Activated naive CD4-positive, alpha-beta T cell treated with anti-CD3 and anti-CD28 coated beads, Interleukin-2, amount 10 ng/mL, durations not matched to agents 7 days and 5 days (primary cell): ENCODE measurements at regions not wholly inside any gene's neighbourhood (a gene's known extent, or its start where the extent isn't known, plus 50 kb on each side); places are given as distances from the start of the nearest gene placed in this dataset.
"Not testable (repeated sequence)": the region's sequence is repeated elsewhere in the genome, so short reads cannot be mapped to it uniquely, and the experiment has no call there.

Experiments used
- CTCF ChIA-PET: fragments of 350-600 bp; sonication (Branson Sonifier 250); formaldehyde crosslinking; loops from one replicate; lab custom pipeline; 2021; ENCODE audit warnings: antibody characterized with exemption; lab: Charles Lee
- DNase-seq: peaks from one replicate; pipeline ENCODE4 v3.0.0-alpha.2; 2020
- H3K27ac Mint-ChIP-seq: one replicate; pipeline ENCODE4 v1.8.0; 2021; ENCODE audit warnings: mild to moderate bottlenecking, moderate library complexity, mixed read lengths
- H3K27me3 Mint-ChIP-seq: one replicate; pipeline ENCODE4 v1.8.0; 2021; ENCODE audit warnings: mild to moderate bottlenecking, mixed read lengths
- H3K36me3 Mint-ChIP-seq: one replicate; pipeline ENCODE4 v1.8.0; 2021; ENCODE audit warnings: mixed read lengths
- H3K4me1 Mint-ChIP-seq: one replicate; pipeline ENCODE4 v1.8.0; 2021; ENCODE audit warnings: mixed read lengths
- H3K4me3 Mint-ChIP-seq: one replicate; pipeline ENCODE4 v1.8.0; 2021; ENCODE audit warnings: mild to moderate bottlenecking, moderate library complexity, mixed read lengths
- H3K9me3 Mint-ChIP-seq: one replicate; pipeline ENCODE4 v1.8.0; 2021; ENCODE audit warnings: mixed read lengths

DNA sequence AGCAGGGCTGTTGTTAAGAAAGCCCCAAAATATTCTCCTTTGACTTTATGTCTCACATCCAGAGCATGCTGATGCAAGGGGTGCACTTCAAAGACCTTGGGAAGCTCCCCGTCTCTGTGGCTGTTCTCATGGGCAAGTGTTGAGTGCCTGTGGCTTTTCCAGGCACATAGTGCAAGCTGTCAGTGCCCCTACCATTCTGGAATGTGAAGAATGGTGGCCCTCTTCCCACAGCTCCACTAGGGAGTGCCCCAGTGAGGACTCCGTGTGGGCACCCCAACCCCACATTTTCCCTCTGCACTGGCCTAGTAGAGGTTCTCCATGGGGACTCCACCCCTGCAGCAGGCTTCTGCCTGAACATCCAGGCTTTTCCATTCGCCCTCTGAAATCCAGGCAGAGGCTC, 673.7 kb downstream of the HTR1B start:
- no peak overlapping the region for H3K4me3 Mint-ChIP-seq
- no peak for DNase-seq
- no peaks in the 10 kb centered on the region for H3K27me3 Mint-ChIP-seq
- H3K4me1 Mint-ChIP-seq = no peaks in the 10 kb centered on the region
- peaks cover 2% of the 10 kb centered on the region for H3K9me3 Mint-ChIP-seq
- H3K27ac Mint-ChIP-seq = no peak overlapping the region
- CTCF ChIA-PET = no interaction called here
- H3K36me3 Mint-ChIP-seq = no peaks in the 10 kb centered on the region

DNA sequence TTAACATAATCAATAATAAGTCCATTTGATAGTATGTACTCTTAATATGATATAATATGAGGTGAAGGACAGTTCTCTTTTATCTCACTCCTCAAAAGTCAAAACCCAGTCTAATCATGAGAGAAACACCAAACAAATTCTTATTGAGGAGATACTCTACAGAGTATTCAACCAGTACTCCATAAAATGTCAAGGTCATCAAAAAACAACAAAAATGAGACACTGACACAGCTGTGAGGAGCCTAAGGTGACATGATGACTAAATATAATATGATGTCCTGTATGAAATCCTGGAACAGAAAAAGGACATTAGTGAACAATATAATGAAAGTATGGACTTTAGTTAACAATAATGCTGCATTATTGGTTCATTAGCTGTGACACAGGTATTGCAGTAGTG, 675.1 kb downstream of the HTR1B start:
- H3K4me3 Mint-ChIP-seq = no peak overlapping the region
- no peaks in the 10 kb centered on the region for H3K36me3 Mint-ChIP-seq
- no peak for DNase-seq
- H3K27me3 Mint-ChIP-seq = no peaks in the 10 kb centered on the region
- H3K4me1 Mint-ChIP-seq = no peaks in the 10 kb centered on the region
- CTCF ChIA-PET = no interaction called here
- no peak overlapping the region for H3K27ac Mint-ChIP-seq
- peaks cover 2% of the 10 kb centered on the region for H3K9me3 Mint-ChIP-seq

DNA sequence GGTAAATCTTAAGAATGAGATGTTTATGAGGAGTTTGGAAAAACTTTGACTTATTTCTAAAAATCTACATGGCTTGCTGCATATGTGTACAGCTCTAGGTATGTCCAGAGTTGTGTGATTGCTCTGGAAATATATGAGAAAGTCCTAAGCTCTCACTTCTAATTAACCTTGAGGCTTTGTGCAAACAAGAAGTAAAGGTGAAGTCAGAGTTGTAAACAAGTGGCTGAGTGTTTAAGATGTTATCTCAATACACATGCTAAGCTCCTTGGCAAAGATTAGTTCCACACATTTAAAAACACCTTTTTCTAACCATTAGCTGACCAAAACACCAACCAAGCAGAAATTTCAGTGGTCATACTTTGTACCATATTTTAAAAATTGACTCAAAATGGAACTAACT, 684.2 kb downstream of the HTR1B start:
- peaks cover 1% of the 10 kb centered on the region for H3K9me3 Mint-ChIP-seq

DNA sequence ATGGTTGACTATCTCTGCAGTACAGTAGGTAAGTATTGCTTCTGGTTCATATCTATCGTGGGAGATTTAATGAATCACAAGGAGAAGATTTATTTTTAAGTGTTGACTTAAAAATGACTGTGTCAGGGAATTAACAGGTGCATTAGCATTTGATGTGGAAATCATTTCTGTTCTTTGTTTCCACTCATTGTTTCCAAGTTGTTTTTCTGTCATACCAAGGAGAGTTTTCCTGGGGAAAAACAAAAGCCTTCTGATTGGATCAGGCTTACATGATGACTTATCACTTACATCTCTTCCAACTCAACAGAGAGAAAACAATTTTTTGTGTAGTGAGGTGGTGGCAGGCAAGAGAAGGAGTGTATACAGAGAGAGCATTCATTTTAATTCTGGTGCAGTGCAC, 686.4 kb downstream of the HTR1B start:
- Mint-ChIP-seq H3K27me3 (no peaks in the 10 kb centered on the region), H3K36me3 (no peaks in the 10 kb centered on the region), H3K4me1 (no peaks in the 10 kb centered on the region), H3K4me3 (no peak overlapping the region), H3K27ac (no peak overlapping the region), H3K9me3 (peaks cover 8% of the 10 kb centered on the region)
- CTCF ChIA-PET = no interaction called here
- no peak for DNase-seq

More for the DNA sequence above, 684.2 kb downstream of the HTR1B start:
- H3K4me3 Mint-ChIP-seq = no peak overlapping the region
- H3K27ac Mint-ChIP-seq = no peak overlapping the region
- H3K4me1 Mint-ChIP-seq = no peaks in the 10 kb centered on the region
- no peaks in the 10 kb centered on the region for H3K36me3 Mint-ChIP-seq
- no peaks in the 10 kb centered on the region for H3K27me3 Mint-ChIP-seq
- DNase-seq = no peak
- CTCF ChIA-PET = no interaction called here

DNA sequence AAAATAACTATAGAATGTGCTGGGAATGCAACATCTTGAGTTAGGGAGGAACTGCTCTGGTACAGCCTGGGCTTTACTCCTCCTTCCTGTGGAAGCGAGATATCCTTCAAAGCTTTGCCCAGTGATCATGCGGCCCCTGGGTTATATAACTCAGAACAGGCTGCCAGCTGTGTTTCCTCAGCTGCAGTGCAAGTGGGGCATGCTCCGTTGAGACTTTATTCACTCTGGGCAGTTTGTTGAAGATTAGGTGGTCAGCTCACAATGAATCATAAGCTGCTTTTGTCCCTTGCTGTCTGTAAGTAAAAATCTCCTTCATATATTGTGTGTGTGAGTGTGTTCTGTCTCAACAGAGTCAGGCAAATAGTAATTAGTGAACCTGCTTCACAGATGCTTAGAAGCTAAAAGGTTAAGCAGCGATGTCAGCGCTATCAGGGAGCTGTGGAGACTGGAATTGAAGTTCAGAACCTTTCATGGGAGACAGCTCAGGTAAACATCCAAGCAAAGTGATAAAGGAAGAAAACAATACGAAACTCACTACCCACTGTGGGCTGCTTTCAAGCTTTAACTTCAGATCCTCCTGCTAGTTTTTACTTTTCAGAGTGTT, 688.4 kb downstream of the HTR1B start:
- no peak for DNase-seq
- Mint-ChIP-seq H3K4me3 (no peak overlapping the region), H3K27me3 (no peaks in the 10 kb centered on the region), H3K27ac (no peak overlapping the region), H3K4me1 (no peaks in the 10 kb centered on the region), H3K36me3 (no peaks in the 10 kb centered on the region), H3K9me3 (peaks cover 8% of the 10 kb centered on the region)
- CTCF ChIA-PET = no interaction called here

DNA sequence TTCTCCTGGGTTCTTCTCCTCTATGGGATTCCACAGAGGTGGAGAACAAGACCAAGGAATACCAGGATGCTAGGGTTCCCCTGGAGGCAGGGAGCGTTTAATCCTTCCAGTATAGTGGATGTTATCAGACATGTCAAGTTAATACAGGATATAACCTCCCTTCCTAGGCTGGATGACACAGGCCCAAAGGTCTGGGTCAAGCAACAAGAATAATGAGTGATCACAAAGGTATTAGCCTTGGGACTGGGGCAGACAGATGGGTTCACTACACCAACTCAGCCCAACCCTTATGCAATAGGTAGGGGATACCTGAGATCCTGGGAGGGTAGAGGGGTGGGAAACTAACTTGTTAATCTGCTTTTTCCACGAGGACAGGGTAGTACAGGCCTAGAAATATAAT, 690.3 kb downstream of the HTR1B start:
- CTCF ChIA-PET = no interaction called here
- no peak overlapping the region for H3K27ac Mint-ChIP-seq
- no peaks in the 10 kb centered on the region for H3K27me3 Mint-ChIP-seq
- H3K4me1 Mint-ChIP-seq = no peaks in the 10 kb centered on the region
- no peaks in the 10 kb centered on the region for H3K36me3 Mint-ChIP-seq
- H3K4me3 Mint-ChIP-seq = no peak overlapping the region
- DNase-seq = no peak
- H3K9me3 Mint-ChIP-seq = peaks cover 8% of the 10 kb centered on the region

- Mint-ChIP-seq H3K27ac (no peak overlapping the region), H3K27me3 (no peaks in the 10 kb centered on the region), H3K4me3 (no peak overlapping the region), H3K4me1 (no peaks in the 10 kb centered on the region), H3K36me3 (no peaks in the 10 kb centered on the region), H3K9me3 (peaks cover 8% of the 10 kb centered on the region)
- CTCF ChIA-PET = no interaction called here
- no peak for DNase-seq
Measured at GRCh38 chr6:76771059-76771634, 692.1 kb downstream of the HTR1B start.

- peaks cover 8% of the 10 kb centered on the region for H3K9me3 Mint-ChIP-seq
- CTCF ChIA-PET = no interaction called here
Measured at GRCh38 chr6:76770281-76770680, 693.0 kb downstream of the HTR1B start.

DNA sequence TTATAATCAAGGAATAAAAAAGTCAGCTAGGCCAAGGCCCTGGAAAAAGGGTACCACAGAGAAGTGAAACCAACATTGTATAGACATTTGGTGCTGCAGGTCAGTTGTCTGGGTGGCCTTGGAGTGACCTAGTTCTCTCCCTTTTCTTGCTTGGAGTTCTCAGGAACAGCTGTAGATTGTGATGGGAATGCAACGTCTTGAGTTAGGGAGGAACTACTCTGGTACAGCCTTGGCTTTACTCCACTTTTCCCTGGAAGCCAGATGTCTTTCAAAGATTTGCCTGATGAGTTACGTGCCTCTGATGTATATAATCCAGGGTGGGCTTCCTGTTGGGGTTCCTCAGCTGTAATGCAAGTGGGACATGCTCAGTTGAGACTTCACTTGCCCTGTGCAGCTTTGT, 694.7 kb downstream of the HTR1B start:
- H3K4me3 Mint-ChIP-seq = no peak overlapping the region
- no peaks in the 10 kb centered on the region for H3K4me1 Mint-ChIP-seq
- no peak overlapping the region for H3K27ac Mint-ChIP-seq
- H3K36me3 Mint-ChIP-seq = no peaks in the 10 kb centered on the region
- DNase-seq = no peak
- H3K27me3 Mint-ChIP-seq = no peaks in the 10 kb centered on the region
- CTCF ChIA-PET = no interaction called here
- H3K9me3 Mint-ChIP-seq = peaks cover 7% of the 10 kb centered on the region

More at GRCh38 chr6:76770281-76770680, 693.0 kb downstream of the HTR1B start:
- Mint-ChIP-seq H3K4me3 (no peak overlapping the region), H3K27ac (no peak overlapping the region), H3K27me3 (no peaks in the 10 kb centered on the region), H3K4me1 (no peaks in the 10 kb centered on the region), H3K36me3 (no peaks in the 10 kb centered on the region)
- no peak for DNase-seq

- no peak overlapping the region for H3K27ac Mint-ChIP-seq
- no peak for DNase-seq
- CTCF ChIA-PET = no interaction called here
- H3K4me1 Mint-ChIP-seq = no peaks in the 10 kb centered on the region
- H3K9me3 Mint-ChIP-seq = peaks cover 2% of the 10 kb centered on the region
- no peaks in the 10 kb centered on the region for H3K36me3 Mint-ChIP-seq
- H3K27me3 Mint-ChIP-seq = no peaks in the 10 kb centered on the region
- H3K4me3 Mint-ChIP-seq = no peak overlapping the region
Measured at GRCh38 chr6:76764057-76764456, 691.6 kb upstream of the IMPG1 start.

DNA sequence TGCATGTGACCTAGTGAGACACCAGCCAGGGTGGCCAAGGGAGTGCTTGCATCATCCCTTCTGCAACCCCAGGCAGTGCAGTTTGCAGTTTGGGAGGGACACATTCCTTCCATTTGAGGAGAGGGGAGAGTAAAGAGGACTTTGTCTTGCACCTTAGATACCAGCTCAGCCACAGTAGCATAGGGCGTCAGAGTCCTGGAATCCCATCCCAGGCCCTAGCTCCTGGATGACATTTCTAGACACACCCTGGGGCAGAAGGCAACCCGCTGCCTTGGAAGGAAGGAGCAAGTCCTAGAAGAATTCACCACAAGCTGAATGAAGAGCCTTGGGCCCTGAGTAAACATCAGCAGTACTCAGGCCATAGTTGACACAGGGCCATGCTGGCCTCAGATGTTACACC, 680.4 kb upstream of the IMPG1 start:
- CTCF ChIA-PET = no interaction called here
- Mint-ChIP-seq H3K9me3 (peaks cover 14% of the 10 kb centered on the region), H3K4me1 (no peaks in the 10 kb centered on the region), H3K27me3 (no peaks in the 10 kb centered on the region), H3K36me3 (no peaks in the 10 kb centered on the region), H3K27ac (no peak overlapping the region), H3K4me3 (no peak overlapping the region)
- DNase-seq = no peak

DNA sequence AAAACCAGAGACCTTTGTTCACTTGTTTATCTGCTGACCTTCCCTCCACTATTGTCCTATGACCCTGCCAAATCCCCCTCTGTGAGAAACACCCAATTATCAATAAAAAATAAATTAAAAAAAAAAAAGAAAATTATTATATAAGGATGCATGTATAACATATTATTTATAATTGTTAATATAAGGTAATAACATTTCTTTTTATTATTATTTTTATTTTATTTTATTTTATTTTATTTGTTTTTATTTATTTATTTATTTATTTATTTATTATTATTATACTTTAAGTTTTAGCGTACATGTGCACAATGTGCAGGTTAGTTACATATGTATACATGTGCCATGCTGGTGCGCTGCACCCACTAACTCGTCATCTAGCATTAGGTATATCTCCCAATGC, 672.9 kb upstream of the IMPG1 start:
- H3K27me3 Mint-ChIP-seq = not testable (repeated sequence)

GRCh38 chr6:76744151-76744720, 671.8 kb upstream of the IMPG1 start:
- H3K4me3 Mint-ChIP-seq, H3K27ac Mint-ChIP-seq, H3K9me3 Mint-ChIP-seq, H3K4me1 Mint-ChIP-seq, H3K36me3 Mint-ChIP-seq, CTCF ChIA-PET, H3K27me3 Mint-ChIP-seq, DNase-seq: not testable (repeated sequence)

More for the DNA sequence above, 672.9 kb upstream of the IMPG1 start:
- H3K4me3 Mint-ChIP-seq, CTCF ChIA-PET, H3K27ac Mint-ChIP-seq, DNase-seq, H3K4me1 Mint-ChIP-seq, H3K36me3 Mint-ChIP-seq, H3K9me3 Mint-ChIP-seq: not testable (repeated sequence)

DNA sequence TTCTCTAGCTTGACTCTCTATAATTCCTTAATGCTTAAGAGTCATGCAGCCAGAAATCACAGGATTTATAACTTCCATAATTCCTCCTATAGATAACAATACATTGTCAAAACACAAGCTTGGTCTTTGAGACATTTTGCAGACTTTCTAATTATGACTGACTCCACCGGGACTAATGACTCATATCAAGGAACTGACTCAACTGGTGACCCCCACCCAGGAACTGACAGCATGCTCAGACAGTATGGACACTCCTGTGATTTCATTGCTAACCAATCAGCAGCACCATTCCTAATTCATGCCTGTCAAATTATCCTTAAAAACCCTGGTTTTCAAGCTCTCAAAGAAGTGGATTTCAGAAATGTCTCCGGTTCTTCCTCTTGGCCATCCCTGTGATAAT, 670.5 kb upstream of the IMPG1 start:
- Mint-ChIP-seq H3K36me3 (no peaks in the 10 kb centered on the region), H3K9me3 (no peaks in the 10 kb centered on the region), H3K4me3 (no peak overlapping the region), H3K27me3 (no peaks in the 10 kb centered on the region), H3K4me1 (no peaks in the 10 kb centered on the region), H3K27ac (no peak overlapping the region)
- DNase-seq = no peak
- CTCF ChIA-PET = no interaction called here

- no peaks in the 10 kb centered on the region for H3K4me1 Mint-ChIP-seq
- no peaks in the 10 kb centered on the region for H3K36me3 Mint-ChIP-seq
- H3K9me3 Mint-ChIP-seq = no peaks in the 10 kb centered on the region
- H3K27ac Mint-ChIP-seq = no peak overlapping the region
- DNase-seq = no peak
- H3K4me3 Mint-ChIP-seq = no peak overlapping the region
- CTCF ChIA-PET = no interaction called here
- no peaks in the 10 kb centered on the region for H3K27me3 Mint-ChIP-seq
Measured at GRCh38 chr6:76719449-76719848, 647.0 kb upstream of the IMPG1 start.
